Kidney epithelial cell (primary cell): ENCODE measurements at regions not wholly inside any gene's neighbourhood (a gene's known extent, or its start where the extent isn't known, plus 50 kb on each side); places are given as distances from the start of the nearest gene placed in this dataset.

Experiments
- DNase-seq: peaks from one replicate; pipeline ENCODE4 v3.0.0-alpha.2; 2010; ENCODE audit warnings: low read depth
- H3K27me3 ChIP-seq: 2 replicates; pipeline ENCODE4 v1.6.0; 2011; ENCODE audit warnings: low read length; ENCODE audit not compliant: control insufficient read depth, insufficient read depth
- H3K36me3 ChIP-seq: 2 replicates; pipeline ENCODE4 v1.5.1; 2011; ENCODE audit warnings: low read length; ENCODE audit not compliant: control insufficient read depth, insufficient read depth
- H3K4me3 ChIP-seq: 2 replicates; pipeline ENCODE4 v1.5.1; 2011; ENCODE audit warnings: low read depth, mild to moderate bottlenecking, control low read depth, low read length
- CTCF ChIP-seq: IDR thresholded peaks from 2 replicates; pipeline ENCODE4 v1.5.1; 2011; ENCODE audit warnings: mild to moderate bottlenecking, moderate library complexity, low read length, control low read depth, inconsistent platforms; ENCODE audit not compliant: insufficient read depth, poor library complexity, severe bottlenecking

- DNase-seq, result no peak
- H3K4me3 ChIP-seq, result no peak overlapping the region
- no peak for TF ChIP-seq CTCF
- no peaks in the 10 kb centered on the region for H3K36me3 ChIP-seq
- H3K27me3 ChIP-seq, result peaks cover 3% of the 10 kb centered on the region
Observed at GRCh38 chr1:4052657-4053056, 152.6 kb upstream of the C1orf174 start.

DNA sequence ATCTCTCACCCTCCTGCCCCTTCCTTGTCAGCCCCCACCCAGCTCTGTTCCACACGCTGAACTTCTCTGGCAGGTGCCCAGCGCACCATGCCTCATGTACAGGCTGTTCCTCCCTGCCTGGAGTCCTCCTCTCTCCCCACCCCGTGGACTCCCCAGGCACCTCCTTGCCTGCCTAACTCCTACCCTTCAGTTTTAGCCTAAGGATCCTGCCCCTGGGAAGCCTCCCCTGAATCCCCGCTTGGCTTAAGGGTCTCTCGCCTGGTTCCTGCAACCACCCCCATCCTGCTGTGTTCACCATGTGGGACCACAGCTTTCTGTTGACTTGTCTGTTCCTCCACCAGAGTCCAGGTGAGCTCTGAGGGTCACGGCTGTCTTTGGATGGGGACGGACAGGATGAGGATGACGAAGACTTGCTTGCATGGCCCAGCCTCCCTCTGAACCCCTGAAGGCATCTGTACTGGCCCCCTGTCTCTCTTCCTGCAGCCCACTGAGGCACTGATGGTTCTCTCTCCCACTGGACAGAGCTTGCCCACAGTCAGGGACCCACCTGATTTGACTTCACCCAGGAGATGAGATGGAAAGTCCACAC, 153.2 kb upstream of the C1orf174 start:
- H3K36me3 ChIP-seq, result no peaks in the 10 kb centered on the region
- H3K4me3 ChIP-seq, result no peak overlapping the region
- no peak for TF ChIP-seq CTCF
- DNase-seq, result no peak
- peaks cover 1% of the 10 kb centered on the region for H3K27me3 ChIP-seq

DNA sequence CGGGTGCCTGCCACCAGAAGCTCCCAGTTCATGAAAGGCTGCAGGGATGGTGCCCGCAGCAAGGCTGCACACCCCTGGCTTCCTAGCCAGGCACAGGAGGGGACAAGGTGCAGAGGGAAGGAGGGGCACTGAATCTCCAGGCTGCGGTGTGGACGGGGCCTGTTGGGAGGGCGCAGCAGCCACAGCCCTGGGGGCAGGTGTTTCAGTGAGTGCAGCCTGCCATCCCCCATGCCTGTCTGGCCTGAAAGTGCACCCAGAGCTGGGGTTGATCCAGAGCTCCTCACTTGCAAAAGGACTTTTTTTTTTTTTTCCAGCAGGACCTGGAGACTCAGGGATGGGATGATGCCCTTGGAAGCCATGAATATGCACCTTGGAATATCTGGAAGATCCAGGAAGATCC, 153.7 kb upstream of the C1orf174 start:
- H3K27me3 ChIP-seq, result no peaks in the 10 kb centered on the region
- no peaks in the 10 kb centered on the region for H3K36me3 ChIP-seq
- TF ChIP-seq CTCF, result no peak
- no peak overlapping the region for H3K4me3 ChIP-seq
- DNase-seq, result no peak

DNA sequence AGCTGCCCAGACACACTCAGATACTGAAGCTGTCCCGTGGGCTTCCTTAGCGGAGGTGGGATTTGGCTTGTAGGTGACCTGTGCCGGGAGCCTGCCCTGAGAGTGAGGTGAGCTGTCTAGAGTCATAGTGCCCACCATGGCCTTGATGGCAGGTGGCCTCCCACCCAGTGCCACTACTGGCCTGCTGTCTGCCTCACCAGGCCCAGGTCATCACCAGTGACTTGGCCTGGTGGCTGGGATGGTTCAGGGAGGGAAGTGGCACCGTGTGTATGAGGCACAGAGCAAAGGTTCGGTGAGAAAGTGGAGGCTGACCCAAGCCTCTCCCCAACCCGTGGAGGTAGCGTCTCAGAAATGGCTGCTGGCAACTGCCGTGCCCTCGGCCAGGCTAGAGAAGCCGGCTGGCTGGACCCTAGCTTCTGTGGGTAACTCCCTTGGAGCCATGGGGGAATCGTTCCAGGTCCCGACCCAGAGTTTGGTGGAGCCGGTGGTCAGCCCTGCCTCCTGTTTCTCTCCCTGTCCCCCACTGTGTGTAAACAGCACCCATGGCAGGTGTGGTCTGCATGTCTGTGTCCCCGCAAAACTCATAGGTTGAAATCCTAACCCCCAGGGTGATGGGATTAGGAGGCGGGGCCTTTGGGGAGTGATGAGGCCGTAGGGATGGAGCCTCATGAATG, 155.4 kb upstream of the C1orf174 start:
- H3K4me3 ChIP-seq, result no peak overlapping the region
- H3K27me3 ChIP-seq, result no peaks in the 10 kb centered on the region
- no peak for DNase-seq
- no peaks in the 10 kb centered on the region for H3K36me3 ChIP-seq
- TF ChIP-seq CTCF, result no peak

DNA sequence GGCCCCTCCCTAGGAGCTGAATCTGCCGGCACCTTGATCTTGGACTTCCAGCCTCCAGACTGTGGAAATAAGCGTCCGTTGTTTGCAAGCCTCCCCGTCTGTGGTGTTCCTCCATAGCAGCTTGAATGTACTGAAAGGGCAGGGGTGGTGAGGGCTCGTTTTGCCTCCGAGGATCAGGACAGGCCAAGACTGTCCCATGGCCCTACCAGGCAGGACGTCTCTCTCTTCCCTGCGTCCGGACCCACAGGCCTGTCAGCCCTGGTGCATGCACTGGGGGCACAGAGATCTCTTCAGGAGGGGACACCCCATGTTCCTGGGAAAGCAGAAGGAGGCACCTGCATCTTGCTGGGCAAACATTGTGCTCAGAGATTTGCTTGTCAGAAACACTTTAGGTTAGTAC, 156.3 kb upstream of the C1orf174 start:
- no peak for DNase-seq
- no peaks in the 10 kb centered on the region for H3K36me3 ChIP-seq
- H3K27me3 ChIP-seq, result no peaks in the 10 kb centered on the region
- H3K4me3 ChIP-seq, result no peak overlapping the region
- TF ChIP-seq CTCF, result no peak

DNA sequence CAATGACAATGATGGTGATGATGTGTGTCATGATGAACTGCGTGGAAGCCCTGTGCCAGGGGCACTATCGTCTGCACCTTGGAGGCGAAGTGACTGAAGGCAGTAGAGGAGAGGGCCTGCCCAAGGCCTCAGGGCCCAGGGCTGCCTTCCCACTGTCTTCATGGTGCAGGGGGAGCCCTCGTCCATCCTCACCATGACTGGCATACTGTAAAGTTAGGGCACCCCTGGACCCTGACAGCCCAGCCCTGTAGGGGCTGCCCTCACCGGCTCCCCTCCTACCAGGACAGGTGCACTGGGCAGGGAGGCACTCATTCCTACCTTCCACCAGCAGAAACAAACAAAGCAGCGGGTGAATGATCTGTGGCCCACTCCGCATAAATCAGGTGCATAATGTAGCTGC, 156.9 kb upstream of the C1orf174 start:
- Histone ChIP-seq H3K4me3 (no peak overlapping the region), H3K27me3 (no peaks in the 10 kb centered on the region), H3K36me3 (no peaks in the 10 kb centered on the region)
- DNase-seq, result no peak
- TF ChIP-seq CTCF, result no peak
